ENCODE measurements at regions not wholly inside any gene's neighbourhood (a gene's known extent, or its start where the extent isn't known, plus 50 kb on each side); places are given as distances from the start of the nearest gene placed in this dataset.

GRCh38 chr2:33975498-33975897 lies 376.4 kb upstream of the FAM98A start:
- no peak for TF ChIP-seq CTCF (IDR thresholded peaks at IDR 0.05)
- TF ChIP-seq POLR2A (IDR thresholded peaks at IDR 0.05): no peak

Measured in right lobe of liver (tissue), 4 donors.